CD4-positive, alpha-beta T cell treated with Interleukin-1 beta for 1 hour (primary cell): ENCODE measurements at regions not wholly inside any gene's neighbourhood (a gene's known extent, or its start where the extent isn't known, plus 50 kb on each side); places are given as distances from the start of the nearest gene placed in this dataset.

Source experiments
- DNase-seq, 2 donors: peaks; one replicate each; pipeline ENCODE4 v3.0.0-alpha.2; 2020 to 2022

DNA sequence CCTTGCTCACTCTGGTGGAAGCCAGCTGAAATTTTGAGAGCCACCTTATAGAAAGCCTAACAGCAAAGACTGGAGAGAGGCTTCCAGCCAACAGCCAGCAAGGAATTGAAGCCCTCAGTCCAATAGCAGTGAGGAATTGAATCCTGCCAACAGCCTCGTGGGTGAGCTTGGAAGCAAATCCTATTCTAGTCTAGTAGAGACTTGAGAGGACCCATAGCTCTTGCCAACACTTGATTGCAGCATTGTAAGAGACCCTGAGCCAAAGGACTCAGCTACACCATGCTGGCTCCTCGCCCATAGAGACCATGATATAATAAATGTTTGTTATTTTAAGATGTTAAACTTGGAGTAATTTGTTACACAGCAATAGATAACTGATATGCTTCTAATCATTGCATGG is 403.0 kb upstream of the TNP1 start:
- DNase-seq = no peak

DNA sequence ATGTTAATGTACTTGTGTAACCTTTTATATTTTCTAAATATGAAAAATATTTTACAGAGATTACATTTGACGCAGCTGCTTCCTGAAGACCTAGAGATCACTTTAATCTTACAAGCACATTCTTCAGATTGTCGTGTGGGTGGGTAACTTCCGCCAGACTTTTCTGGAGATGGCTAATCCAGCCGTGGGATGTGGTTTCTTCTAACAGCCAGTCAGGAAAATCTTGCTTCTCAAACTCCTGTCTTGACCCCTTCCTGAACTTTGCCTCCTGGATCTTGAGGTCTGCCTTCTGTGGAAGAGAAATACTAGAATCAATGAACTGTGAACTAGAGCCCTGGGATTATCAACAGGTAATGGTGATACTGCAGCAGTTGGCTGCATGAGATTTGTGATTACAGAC is 401.6 kb upstream of the TNP1 start:
- DNase-seq = no peak

DNA sequence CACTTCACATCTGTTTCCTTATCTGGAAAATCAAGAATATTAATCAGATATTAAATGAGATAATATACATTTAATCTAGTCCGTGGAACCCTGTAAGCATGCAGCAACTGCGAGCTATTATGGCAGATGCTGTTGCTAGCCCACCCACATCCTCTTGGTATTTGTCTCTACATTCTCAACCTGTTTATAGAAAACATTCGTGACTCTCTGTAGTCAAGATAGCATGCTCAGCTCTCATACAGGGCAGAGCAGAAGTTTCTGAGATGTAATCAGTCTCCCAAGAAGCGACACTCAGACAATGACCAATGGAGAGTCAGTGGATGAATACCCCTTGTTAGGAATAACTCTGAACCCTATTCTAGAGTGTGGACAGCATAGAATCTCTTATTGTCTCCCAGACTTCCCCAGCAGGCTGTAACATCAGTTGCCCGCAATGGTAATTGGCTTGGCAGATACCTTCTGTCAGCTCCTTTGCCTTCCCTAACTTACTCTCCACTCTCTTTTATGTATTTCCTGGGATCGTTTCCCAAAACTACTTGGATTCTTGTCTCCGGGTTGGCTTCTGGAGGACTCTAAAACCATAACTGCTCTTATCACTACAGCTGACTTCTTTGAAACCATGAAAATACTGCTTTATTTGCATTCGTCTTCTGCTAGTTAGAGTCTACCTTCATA is 400.7 kb upstream of the TNP1 start:
- DNase-seq = no peak

DNA sequence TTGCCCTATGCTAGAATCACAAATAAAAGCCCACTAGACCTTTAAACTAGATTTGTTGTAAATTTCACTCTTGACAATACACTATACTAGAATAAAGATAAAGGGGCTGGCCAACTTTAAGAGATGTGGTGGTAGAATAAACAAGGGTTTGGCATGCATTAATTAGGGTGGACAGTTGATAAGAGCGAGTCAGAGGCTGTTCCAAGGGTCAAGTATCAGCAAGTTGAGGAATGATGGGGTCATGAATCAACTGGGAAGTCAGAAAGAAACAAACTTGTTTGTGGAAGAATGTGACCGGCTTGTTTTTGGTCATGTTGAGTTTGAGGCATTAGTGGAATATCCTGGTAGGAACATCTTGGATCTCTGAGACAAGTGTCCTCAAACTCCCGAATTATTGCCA is 398.3 kb upstream of the TNP1 start:
- DNase-seq = no peak

DNA sequence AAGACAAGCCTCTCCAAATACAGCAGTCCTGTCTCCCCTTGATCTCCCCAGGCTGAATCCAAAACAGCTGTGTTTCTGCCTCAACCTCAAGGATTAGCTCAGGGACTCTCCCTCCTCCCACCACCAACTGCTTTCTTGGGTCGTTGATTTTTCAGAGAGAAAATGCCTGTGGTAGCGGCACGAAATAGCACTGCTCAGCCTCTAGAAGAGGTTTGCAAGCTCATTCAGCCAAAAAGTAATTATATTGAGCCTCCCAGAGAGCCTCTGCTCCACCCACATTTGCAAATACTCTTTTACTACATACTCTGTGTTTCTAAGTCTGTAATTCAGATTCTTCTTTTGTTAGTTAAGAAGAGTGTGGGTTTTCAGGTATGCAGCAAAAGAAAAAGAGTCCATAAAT is 396.4 kb upstream of the TNP1 start:
- no peak for DNase-seq

DNA sequence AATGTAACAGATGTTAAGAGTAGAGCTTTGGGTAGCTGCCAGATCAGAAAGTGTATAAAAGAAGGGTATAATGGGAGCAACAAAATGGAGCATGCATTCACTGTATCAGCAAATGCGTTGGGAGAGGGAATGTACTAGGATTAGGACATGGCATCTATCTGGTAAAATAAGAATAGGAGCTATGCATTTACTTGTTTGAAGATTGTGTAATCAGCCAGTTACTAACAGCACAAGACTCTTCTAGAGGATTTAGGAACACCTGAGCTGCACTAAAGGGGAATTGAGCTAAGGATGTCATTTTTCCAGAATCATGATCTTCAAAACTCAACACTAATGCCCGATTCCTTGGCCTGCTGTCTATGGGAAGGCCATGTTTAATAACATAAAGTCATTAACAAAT is 394.2 kb upstream of the TNP1 start:
- no peak for DNase-seq

DNA sequence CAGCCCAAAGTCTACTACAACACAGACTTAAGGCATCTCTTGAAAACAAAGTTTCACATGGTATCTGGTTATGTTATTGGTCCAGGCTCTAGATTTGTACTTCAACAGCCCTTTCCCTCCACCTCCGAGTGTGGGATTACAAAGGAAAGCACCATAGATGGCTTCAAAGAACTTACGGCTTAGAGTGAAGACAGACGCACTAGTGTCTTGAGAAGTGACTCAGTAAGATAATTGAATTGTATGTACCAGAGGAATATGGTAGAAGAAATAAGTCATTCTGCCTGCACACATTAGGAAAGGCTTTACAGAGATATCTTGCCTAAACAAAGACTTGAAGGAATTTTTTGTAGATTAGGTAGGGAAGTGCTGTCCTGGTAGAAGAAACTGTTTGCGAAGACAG is 392.3 kb upstream of the TNP1 start:
- no peak for DNase-seq

DNA sequence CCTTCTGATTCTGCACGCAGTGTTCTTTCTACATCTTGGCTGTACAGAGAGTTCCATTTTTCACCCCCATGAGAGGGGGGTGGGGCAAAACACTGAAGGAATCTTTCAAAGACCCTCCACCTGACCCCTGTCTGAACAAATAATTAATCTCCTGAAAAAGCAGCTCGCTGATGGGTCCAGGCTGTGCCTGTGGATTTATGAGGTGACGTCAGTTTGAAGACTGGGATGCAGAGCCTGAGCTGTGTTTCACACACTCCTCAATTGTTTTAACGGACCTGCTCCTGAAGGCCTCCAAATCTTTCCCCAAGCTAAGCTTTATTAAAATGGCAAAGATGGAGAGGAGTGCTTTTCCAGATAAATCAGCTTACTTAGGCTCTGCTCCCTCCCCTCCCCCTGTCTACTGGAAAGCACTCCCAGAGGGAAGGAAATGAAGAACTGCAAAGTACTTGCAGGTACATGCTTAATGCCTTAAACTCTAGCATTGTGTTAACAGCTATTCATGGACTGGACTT is 390.2 kb upstream of the TNP1 start:
- DNase-seq = no peak

DNA sequence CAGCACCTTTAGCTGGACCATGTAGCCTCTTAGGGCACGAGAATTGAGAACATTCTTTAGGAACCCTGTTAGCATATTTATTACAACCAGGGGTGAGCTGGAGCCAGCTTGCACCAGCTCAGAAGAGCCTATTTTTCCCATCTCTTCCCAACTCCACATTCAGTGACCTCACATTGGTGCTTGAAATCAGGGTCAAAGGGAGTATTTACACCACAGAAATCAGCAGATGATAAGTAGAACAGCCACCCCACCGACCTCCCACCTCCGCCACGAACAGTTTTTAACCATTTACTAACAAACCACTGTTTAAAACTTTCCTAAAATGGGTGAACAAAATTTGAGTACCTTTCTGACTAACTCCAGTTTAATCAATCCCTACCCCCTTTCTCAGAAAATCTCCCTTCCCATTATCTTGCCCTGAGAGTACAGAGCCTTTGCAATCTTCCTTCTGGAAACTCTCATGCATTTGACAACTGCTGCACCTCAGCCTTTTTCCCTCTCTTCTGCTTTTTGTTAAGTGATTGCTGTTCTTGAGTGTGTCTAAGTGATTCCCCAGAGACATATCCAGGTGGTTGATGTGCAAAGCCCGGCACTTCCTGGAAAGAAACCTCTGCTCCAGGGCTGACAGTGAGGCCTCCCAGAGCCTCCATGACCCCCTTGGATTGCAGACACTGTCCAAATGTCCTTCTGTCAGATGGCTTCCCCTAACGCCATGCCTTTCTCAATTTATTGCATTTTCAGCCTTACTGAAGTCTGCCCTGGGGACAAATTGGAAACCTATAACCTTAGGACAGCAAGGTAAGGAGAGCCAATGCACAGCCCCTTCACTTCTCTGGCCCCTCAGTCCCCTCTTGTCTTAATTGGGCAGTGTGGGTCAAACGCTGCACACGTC is 389.5 kb upstream of the TNP1 start:
- no peak for DNase-seq

DNA sequence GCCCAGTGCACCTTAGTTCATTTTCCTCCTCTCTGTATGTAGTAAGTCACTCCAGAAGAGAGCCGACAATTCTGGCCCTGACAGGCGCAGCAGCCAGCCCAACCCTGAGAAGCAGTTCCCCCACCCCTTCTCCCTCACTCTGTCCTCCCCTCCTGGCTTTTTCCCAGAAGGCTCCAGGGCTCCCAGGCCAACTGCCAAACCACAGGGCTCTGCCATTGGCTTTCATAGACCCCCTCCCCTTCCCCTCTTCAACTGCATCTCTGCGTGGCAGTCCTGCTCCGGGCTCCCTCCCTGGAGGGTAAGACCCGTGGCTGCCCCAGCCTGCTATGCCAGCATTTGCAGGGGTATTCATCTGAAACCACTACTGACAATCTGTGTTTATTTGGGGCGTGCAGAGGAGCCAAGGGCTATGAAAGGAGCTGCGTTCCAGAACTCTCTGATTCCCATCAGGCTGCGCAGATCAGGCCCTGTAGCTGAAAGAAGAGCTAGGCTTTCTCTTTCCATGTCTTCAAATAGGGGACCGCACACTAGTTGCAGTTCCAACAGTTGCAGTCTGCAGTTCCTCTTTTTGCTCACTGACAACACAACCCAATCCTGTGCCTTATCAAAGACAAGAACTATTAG is 388.6 kb upstream of the TNP1 start:
- no peak for DNase-seq

DNA sequence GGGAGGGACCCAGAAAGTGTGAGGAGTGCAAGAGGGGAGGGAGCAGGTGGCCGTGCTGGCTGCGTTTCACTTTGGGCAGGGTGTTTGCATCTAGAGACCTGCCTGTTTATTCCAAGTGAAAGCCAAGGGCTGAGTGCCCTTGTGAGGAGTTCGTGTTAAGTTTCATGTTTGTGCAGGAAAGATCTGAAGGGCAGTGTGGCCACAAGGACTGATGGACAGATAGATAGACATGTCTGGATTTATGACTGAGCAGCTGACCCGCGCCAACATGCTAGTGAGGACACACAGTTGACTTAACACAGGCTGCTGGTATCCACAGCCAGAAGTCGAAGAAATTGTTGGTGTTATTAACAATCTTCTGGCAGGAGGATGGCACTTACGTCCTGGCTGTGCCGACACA is 387.6 kb upstream of the TNP1 start:
- DNase-seq = no peak

DNA sequence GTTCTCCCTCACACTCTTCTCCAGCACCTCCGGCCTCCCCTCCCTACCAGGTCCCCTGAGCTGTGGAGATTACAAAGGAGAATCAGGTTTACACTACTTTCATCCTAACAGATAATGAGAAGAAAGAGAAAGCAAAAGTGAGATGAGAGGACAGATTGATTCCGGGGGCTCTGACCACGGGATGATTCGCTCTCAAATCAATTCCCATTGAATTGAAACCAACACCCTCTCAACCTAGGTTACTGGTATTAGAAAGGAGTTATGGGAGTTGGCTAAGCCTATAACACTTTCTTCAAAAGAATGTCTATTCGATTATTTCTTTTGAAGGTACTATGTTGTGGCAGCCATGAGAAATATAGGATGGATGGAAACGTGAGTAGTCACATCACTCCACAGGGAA is 386.2 kb upstream of the TNP1 start:
- DNase-seq = no peak

DNA sequence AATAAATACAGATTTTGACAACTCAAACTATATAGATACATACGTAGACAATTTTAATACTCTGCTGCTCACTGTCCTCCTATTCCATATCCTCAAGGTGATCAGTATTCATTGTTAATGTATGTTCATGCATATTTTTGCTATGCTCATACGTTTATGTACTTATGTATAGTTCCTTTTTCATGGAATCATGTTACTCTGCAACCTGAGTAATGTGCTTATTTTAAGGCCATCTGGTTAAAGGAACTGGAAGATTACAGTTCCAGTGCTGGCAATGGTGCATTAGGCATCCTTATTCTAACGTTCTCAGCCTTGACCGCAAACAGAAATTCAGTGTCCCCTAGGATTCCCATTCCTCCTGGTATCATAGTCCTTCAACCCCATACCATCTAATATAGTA is 385.0 kb upstream of the TNP1 start:
- no peak for DNase-seq

DNA sequence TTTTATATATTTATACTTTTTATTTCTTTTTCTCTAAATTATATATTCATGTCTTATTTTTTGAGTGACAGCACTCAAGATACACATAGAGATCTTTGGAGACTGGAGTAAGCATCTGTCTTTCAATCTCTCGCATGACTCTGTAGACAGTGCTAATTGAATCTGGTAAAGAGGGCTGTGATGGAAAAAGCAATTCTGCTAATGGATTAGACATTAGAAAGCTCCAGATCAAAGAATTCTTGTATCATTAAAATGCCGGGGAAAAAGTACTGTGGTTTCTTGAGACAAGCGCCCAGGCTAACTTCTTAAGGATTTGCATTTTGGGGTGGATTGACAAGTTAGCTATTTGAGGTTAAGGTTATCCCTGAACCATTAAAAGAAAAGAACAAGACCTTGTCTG is 383.1 kb upstream of the TNP1 start:
- DNase-seq = no peak

DNA sequence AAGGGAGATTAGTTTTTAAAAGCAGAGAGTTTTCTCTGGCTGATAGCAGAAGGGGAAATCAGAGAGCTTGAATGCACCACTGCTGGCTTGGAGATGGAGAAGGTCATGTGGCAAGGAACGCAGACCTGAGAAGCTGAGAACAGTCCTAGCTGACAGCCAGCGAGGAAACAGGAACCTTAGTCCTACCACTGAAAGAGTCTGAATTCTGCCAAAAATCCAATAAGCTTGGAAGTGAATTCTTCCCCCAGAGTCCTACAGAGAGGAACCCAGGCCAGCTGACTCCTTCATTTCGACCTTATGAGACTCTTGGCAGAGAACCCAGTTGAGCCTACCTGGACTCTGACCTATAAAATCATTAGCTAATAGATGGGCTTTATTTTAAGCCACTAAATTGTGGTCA is 371.9 kb upstream of the TNP1 start:
- no peak for DNase-seq

DNA sequence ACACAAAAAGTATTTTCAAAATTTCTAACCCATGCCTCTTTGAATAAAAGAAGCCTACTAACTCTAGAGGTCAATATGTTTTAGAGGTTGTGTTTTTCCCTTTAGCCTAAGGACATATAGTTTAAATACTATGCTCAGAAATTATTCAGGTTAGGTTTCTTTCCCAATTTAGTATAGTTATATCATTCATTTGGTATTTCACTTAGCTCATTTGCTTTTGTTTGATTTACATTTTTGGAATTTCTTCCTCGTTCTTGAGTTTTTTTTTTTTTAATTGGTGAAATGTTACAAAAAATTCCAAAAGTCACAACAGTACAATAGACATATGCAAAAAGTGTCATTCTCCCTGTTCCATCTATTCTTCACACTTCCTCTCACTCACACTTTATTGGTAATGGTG is 371.3 kb upstream of the TNP1 start:
- no peak for DNase-seq

DNA sequence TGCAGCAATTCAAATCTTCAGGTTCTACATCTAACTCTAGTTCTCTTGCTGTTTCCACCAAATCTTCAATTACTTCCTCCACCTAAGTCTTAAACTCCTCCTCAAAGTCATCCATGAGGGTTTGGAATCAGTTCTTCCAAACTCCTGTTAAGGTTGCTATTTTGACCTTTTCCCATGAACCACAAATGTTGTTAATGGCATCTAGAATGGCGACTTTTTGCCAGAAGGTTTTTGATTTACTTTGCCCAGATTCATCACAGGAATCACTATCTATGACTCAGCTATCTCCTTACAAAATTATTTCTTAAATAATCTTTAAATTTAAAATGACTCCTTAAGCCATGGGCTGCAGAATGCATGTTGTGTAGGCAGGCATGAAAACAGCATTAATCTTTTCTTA is 368.9 kb upstream of the TNP1 start:
- DNase-seq = no peak

DNA sequence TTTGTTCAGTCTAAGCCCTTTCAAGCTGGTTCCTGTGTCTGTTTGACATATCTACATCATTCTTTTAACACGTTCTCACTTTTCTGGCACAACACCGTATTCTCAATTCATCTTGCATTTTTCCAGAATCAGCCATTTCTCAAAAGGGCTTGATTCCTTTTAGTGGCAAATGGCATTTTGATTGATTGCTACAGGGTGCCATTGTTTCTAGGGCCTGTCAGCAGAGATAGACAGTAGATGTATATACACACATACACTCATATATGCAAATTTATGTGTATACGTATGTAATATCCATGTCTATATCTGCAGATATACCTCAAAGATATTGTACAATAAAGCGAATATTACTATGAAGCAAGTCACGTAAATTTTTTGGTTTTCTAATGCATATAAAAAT is 367.9 kb upstream of the TNP1 start:
- DNase-seq = no peak

DNA sequence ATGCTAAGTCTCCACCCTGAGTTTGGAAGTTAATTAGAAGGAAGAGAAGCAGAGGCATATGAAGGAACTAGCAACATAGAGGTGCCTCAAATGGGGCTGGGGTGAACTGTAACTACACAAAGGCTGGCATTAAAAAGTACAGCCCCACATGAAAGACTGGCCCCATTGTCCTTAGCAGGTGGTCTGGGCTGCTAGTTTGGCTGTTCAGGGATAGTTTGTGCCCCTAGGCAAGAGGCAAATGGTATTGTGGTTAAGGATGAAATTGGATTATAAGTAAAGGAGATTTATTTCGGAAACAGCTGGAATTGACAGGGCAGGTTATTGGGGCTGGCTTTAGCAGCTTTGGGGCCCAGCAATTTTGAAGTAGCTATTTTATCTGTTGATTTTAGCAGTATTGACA is 365.7 kb upstream of the TNP1 start:
- no peak for DNase-seq

DNA sequence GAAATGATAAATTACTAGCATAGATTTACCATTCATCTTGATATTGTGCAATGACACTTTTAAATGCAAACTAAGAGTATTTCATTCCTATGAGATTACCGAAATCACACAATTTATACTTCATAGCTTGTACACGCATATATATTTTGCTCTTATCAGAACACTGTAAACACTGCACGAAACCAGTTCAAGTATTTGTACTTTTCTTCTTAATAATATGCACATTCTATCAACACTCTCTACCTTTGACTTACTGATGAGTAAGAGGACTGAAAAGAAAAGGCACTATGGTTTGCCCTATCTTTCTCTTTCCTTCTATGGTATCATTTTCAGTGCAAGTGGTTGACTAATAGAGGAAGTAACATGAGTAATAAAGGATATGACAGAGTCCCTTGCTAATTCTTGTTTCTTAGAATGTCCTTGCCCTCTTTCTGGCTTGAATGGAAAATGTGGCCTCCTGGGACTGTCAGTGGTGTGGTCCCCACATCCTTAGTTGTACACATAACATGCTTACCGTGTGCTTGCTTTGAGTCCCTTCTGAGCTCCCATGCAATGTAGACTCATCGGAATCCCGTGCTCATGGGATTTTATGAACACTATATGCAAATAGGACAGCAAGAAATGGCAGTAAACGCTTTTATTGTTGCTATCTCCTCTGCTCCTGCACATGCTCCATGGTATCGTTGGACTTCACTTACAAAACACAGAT is 363.5 kb upstream of the TNP1 start:
- DNase-seq = peak in 1 of 2 donors; percentile 20

DNA sequence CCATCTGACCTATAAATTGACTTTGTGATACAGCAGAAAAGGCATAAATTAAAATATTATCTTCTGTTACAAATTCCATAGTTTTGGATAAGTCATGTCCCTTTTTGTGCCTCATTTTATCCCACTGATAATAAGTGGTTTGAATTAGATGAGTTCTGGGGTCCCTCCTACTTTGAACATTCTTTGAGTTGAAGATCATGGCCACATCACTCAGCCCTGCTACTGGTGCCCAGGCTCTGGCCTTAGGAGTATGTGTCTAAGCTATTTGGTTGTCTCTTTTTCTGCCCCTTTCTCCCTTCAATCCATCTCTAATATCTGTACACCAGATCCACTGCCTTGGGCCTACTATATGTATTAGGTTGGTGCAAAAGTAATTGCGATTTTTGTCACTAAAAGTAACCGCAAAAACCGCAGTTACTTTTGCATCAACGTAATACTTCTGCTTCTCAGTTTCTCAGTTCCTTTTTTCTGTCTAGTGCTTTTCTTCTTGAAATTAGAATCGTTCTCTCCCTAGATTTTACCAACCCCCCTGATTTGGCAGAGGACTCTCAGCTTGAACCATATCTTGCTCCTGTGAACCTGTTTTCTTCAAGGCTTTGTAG is 362.5 kb upstream of the TNP1 start:
- peak; percentile 13 to 24 for DNase-seq

DNA sequence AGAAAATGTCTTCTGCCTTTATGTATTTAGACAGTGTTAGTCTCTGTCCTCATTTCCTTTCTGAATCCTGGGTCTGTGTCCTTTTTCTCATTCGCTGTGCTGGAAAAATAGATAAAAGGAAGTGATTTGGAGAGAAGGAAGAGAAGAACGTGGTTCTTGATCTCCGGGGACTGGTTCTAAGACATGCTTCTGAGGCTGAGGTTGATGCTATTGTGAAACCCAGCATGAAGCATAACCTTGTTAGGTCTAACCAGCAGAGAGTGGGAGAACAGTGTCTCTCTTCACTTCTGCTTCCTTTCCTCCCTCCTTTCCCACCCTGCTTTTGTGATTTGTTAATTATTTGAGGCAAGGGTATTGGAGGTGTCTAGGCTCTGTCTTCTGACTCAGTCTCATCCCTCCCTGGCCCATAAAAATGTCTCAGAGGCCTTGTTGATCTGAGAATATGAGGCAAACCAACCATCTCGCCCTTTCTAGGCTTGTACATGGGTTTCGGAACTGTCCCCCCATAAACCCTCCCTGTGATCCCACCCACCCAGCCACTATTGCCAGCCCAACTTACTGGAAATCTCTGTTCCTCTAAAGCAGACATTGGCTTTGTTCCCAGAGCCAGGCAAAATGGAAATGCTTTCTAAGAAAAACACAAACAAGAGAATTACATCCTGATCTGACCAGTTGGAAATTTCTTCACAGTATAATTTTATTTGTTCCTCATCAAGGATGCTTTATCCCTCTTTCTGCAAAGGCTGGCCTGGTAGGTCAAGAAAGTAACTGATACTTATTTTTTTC is 360.6 kb upstream of the TNP1 start:
- no peak for DNase-seq
